ENCODE measurements at regions not wholly inside any gene's neighbourhood (a gene's known extent, or its start where the extent isn't known, plus 50 kb on each side); places are given as distances from the start of the nearest gene placed in this dataset.

DNA sequence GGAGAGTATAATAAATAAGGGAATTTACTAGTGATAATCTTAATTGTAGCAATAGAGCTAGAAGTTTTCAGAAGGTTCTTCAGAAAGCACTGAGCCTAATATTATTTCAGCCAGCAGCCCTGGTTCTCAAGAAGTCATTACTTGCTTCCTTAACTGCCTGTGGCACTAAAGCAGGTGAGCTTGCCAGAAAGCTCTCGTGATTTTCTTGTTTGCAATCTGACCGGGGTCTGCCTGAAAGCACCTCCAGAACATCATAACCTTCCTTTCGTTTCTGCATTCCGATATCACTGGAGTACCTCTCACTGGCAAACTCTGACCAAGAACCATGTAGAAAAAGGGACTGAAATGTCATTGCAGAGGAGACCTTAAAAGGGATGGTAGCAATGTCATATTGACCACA, 510.3 kb downstream of the ZIC1 start:
- TF ChIP-seq POU2F2 (IDR thresholded peaks at IDR 0.05; ENCODE audit: low read depth, low read length), result no peak
- TF ChIP-seq TAF1 (IDR thresholded peaks at IDR 0.05; ENCODE audit: low read depth, low read length), result no peak
- TF ChIP-seq POLR2A (IDR thresholded peaks at IDR 0.05; ENCODE audit: low read depth, low read length), result no peak
- TF ChIP-seq POLR2AphosphoS5 (IDR thresholded peaks at IDR 0.05; ENCODE audit: low read depth, low read length), result no peak

Data from GM12891 (cell line).